NCI-H526 (cell line): ENCODE measurements at regions not wholly inside any gene's neighbourhood (a gene's known extent, or its start where the extent isn't known, plus 50 kb on each side); places are given as distances from the start of the nearest gene placed in this dataset.

Experiments
- DNase-seq, 2 experiments: peaks; one replicate each; lab custom pipeline; 2025; lab: John Stamatoyannopoulos, UW

DNA sequence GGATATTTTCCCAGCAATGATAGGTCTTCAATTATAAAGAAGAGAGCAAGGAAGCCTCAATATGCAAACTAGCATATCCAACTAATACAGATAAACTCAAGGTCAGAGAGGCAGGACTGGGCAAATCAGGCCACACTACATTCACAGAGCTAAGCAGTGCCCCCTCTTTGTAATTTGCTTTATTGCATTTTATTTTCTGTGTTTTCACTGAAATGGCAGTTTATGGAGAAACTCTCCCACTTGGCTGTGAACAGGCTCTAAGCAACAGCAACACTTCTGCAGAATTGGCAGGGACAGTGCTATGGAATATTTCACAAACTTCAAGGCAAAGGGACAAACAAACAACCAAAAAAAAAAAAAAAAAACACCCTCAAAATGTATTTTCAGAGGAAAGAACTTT, 93.4 kb upstream of the SOD1 start:
- peak in 1 of 2 experiments; percentile 31 for DNase-seq

DNA sequence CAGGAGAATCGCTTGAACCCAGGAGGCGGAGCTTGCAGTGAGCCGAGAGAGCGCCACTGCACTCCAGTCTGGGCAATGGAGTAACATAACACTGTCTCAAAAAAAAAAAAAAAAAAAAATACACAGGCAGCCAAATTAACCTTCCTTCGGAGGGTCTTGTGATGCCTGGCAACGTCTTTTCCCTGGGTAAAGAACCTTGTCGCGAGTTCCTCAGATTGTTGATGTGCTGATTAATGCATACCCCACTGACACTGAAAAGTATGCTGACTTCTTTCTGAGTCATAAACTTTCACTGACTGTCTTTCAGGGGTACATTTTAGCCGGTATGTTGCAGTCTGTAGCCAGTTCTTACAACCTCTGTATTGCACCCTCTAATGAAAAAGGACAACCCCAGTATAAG, 95.1 kb upstream of the SOD1 start:
- DNase-seq = no peak

DNA sequence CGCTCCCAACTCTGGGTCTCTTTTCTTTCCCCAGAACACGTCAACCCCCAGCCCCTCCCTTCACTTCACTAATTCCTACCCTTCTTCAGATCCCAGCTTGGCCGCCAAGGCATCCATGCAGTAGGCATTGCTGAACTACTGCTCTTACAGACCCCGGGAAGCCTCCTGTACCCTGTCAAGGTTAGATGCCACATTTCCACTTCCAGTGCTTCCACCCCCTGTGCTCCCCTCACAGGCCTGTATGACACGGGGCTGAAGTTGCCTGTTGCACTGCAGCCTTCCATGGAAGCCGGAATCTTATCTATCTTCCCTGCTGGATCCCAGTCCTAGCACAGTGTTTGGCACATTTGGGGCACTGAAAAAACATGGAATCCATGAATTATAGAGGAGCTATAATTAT, 99.0 kb upstream of the SOD1 start:
- no peak for DNase-seq

DNA sequence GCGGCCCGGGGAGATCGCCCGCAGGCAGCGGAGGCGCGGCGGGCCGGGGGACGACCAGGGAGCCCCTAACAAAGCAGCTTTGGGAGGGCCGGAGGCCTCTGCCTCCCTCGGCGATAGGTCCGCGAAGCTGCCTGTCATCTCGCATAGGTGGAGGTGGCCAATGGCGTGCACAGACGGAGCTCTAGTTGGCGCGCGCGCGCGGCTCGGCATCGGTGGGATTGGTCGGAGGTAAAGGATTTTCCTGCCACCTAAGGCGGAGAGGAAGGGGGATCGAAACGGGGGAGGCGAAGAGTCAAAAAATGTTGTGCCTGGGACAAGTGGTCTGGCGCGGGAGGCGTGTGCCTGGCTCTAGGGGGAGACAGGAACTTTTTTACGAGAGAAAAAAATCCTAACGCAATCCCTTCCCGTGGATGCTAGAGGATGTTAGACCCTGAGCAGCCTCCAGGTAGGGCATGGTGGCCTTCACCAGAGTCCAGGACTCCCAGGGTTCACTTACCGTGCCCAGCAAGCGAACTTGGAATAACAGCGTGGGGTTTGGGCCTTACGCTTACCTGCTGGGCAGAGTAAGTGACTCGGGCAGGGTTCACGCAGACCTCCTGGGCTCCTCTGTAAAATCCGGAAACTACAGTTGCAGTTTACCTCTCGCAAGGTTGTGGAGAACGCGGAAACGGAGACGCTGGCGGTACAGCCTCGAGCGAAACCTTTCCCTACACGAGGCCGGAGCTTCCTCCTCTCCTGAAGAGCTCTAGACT, 99.9 kb upstream of the SOD1 start:
- DNase-seq = peak; percentile 94 to 98

DNA sequence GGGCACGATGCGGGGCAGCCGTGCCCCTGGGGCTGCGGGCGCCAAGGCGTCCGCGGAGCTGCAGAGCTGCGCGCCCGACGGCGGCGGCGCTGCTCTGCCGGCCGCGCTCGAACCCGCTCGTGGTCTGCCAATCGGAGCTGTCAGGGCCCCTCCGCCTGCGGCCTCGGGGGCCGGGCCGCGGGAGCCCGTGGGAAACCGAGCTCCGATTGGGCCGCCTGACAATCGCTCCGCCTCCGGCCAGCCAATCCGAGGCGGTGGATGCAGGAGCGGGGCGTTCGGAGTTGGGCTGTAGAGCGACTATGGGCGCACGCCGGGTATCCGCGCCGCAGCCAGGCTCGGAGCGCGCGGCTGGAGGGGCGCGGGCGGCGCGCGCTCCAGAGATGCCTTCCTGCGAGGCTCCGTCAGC, 100.5 kb upstream of the SOD1 start:
- DNase-seq = peak; percentile 92 to 98

DNA sequence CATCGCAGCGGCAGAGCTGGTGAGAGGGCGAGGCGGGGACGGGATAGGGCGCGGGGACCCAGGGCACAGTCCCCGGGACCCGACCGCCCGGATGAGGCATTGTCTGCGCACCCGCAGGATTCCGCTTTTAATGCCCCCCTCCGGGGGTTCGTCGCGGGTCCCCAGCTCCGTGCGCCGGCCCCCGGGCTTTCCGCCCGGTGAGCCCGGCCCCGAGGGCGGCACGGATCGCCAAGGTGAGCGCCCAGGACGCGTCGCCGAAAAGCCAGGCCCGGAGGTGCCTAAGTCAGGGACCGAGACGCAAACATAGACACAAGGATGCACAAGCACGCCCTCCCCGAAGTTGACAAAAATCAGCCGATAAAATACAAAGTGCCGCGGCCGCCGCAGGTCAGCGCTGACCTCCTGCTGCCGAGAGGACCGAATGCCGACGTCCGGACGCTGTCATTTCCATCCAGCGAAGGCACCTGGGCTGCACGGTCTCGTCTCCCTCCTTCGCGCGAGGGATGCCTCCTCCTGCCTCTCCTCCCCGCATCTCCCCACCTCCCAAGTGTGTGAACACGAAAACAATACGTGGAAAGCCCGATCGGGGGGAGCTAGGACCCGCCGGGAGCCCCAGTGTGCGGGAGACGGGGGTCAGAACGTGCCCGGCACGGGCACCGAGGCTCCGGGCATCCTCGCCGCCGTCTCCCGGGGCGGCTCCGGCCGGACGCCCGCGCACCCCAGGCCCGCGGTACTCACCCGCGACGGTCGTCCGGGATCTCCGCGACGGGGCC, 101.1 kb upstream of the SOD1 start:
- DNase-seq = peak; percentile 28 to 85

DNA sequence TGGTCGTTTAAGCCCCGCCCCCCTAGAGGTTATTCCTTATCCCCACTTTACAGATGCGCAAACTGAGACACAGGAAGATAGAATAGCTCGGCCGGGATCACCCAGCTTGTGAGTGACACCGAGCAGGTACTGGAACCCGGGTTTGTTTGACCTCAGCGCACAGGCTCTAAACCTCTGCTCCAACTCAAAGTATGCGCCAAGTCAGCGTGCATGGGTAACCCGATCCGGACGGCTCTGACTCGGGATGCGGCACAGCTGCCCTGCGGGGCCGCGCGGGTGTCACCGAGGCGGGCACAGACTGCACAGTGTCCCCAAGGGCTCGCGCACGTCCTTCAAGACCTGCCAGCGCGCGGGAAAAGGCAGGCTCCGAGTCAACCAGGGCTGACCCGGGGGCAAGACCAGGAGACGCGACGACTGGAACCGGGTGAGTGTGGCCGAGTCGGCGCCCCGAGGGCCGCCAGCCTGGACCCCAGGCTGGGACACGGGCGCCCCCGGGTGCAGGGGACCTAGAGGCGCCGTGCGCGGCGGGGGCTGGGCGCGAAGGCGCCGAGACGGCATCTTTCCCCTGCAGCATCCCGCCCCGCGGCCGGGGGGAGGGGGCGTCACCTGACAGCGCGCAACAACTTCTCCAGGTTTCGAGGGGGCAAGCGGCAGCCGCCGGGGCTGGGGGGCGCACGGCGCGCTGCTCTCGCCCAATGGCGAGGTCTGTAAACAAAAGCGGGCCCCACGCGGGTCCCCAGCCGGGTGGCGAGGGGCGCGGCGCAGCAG, 101.9 kb upstream of the SOD1 start:
- DNase-seq = peak; percentile 16 to 59

DNA sequence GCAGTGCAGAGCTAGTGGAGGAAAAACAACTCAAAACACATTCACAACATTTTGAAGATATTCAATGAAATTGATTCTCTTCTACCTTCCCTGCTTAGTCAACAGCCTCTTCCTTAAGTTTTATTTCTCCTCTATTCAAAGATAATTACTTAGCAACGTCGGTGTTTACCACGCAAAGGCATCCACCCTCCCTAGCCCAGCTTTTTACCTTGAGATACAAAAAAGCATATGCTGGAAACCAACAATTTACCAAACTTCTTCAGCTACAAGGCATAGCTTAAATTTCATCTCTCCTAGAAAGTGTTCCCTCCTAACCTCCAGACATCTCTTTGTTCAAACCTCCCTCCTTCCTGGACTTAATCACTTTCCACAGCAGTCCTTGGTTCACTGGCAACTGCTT, 102.8 kb upstream of the SOD1 start:
- no peak for DNase-seq

DNA sequence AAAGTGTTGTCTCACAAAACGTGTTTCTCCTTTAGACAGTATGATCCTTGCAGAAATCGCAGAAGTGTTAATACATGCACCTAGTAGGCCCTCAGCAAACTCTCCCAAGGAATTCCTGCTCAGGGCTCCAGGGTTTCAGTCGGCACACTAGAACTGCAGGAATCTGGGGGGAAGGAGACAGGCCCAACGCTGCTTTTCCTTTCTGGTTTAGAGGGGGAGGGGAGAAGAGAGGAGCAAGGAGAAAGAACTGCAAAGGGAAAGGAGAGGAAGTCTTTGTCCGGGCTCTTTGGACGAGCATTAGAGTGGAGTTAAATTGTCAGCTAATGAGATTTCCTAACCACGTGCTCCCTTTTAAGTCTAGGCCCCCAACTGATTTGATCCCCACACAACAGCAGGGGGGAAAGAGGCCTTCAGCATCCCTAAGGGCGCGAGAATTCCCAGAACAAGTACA, 103.7 kb upstream of the SOD1 start:
- DNase-seq = no peak

DNA sequence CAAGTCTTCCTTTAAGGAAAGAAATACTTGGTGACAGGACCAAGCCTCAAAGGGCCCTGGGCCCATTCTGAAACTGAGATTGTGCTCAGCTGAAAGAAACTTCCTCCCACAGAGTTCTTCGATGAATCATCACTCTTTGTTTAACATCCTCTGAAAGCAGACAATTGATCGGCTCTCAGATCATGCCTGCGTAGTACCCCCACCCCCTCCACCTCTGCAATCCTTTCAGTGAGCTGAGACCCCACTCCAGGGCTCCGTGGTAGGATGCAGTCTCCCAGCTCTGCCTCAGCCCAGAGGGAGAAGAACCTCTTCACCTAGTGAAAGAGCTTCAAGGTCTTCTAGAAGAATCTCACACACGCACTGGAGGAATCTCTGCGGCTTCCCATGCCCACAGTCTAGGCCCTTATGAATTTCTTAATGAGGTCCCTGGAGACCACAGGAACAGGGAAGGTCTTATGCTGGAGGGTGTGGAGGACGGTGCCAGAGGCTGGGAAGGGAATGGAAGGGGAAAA, 104.9 kb upstream of the SOD1 start:
- no peak for DNase-seq

DNA sequence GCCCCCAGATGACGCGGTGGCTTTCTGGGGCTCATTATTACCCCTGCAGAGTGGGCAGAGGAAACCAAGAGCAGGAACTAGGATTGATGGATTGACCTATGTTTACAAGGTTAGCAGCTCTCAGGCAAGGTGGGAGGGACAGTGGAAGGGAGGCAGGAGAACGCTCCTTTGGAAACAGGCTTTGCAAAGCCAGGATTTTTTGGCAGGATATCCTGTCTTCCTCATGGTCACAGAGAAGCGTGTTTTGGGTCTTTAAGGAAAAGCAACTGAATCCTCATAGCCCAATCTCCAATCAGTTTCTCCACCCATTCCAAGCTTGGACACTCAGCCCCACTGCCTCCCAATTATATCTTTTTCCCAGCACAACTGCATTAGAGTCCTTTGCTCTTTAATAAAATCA, 105.6 kb upstream of the SOD1 start:
- DNase-seq = no peak

DNA sequence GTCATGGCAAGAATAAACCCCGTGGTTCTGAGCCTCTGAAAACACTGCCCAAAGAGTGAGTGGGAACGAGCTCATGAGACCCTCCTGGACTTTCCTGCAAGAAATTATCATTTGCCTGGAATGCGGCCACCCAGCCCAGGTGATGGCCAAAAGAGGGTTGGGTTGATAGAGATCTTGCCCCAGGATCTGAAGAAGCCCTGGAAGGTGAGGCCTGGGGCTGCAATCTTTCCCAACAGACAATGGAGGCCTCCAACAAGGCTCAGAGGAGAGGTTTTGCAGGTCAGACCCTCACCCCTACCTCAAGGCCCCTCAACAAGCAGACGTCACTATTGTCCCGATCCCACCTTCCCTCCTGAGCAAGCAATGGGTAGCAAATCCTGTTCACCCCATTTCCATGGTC, 106.0 kb upstream of the SOD1 start:
- DNase-seq = no peak

DNA sequence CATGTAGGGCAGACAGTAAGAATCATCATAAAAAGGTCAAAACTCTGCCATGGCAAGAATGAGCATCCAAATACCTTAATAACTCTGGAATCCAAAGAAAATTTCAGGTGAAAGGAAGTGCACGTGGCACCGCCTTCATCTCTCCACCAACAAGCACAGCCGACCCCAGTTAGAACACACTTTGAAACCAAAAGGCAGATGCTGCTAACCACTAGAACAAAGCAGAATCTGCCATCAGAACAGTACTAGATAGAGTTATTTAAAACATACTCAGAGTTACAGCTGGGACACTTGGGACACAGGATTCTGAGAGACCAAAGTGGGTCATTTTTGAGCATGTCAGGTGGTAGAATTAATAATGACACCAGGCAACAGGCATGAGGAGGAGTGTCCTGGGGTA, 106.7 kb upstream of the SOD1 start:
- DNase-seq = no peak

DNA sequence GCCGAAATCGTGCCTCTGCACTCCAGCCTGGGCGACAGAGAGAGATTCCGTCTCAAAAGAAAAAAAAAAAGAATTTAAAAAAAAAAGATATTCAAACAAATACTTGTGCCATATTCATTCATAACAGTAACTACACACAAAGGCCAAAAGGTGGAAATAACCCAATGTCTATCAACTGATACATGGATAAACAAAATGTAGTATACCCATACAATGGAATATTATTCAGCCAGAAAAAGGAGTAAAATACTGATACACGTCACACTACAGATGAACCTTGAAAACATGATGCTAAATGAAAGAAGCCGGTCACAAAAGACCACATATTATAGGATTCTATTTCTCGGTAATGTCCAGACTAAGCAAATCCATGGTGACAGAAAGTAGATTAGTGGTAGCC, 109.4 kb upstream of the SOD1 start:
- DNase-seq = no peak

DNA sequence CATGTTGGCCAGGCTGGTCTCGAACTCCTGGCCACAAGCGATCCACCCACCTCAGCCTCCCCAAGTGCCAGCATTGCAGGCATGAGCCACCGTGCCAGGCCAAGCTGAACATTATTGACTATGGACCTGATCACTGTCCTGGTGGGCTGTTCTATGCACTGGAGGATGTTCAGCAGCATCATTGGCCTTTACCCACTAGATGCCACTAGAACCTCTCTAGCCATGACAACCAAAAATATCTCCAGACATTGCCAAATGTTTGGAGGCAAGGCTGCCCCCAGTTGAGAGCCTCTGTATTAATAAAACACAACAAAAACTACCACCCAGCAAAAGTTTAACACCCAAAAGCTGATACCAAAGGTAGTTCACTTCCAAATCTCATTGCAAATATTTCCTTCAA, 110.8 kb upstream of the SOD1 start:
- no peak for DNase-seq

DNA sequence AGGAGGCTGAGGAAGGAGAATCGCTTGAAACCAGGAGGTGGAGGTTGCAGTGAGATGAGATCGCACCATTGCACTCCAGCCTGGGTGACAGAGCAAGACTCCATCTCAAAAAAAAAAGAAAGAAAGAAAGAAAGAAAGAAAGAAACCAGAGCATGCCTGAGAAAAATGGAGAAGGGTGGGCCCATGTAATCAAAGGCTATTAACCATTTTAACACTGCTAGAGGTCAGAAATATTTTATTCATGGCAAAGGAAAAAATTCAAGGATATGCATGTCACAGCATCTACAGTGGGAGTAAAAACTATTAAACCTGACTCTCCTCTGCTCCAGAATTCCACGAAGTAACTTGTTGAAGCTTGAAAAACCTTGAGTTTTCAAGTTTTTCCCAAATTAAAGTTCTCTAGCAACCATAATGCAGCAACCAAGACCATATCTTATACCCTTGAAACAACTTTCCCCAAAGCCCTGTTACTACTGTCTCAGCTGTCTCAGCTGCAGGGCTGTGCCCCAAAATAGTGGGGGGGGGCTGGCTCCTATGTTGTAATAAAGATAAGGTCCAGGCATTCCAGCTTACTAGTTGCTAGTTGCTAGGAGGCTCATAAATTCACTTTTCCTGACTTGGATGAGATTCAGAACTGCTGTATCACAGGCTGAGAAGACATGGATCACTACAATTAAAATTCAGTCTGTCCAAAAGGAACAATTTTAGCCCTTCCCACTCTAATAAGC, 112.9 kb upstream of the SOD1 start:
- DNase-seq = no peak

DNA sequence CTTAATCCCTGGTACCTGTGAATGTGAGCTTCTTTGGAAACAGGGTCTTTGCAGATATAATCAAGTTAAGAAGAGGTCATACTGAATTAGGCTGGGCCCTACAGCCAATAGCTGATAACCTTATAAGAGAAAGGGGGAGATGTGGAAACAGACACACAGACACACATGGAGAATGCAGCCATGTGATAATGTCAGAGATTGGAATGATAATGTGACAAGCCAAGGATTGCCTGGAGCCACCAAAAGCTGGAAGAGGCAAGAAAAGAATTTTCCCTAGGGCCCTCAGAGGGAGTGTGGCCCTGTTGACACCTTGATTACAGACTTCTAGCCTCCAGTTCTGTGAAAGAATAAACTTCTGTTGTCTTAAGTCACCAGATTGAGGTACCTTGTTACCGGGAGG, 114.5 kb upstream of the SOD1 start:
- DNase-seq = no peak

DNA sequence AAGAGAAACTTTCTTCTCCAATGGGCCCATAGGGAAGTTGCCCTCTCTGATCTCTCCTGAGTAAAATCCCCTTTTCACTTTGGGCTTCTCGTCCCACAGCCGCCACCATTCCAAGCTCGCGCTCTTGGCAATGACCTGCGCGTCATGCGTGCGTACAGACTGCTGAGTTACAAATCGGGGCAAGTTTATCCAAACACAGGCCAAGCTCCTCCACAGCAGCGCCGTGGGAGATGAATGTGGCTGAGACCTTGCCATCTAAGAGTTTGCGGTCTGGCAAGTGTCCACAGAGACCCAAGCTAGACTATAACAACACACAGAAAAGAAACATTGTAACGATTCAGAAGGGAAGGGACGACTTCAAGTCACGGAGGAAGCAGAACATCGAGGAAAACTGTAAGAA, 116.3 kb upstream of the SOD1 start:
- no peak for DNase-seq

DNA sequence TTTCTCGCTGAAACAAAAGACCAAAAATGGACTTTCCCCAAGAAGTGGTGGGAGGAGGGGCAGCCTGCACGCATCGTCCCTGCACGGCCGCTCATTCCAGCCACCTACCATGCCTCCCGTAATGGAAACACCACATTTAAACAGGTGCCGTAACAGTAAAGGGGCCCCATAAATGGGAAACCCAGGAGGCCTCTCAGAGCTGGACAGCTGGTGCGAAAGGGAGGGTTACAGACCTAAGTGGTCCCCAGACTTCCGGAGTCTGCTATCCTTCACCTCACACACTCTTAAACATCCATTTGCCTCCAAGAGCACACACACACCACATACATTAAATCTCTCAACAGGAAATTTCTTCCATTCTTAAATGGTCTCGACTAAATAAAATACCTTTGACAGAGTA, 120.7 kb upstream of the SOD1 start:
- no peak for DNase-seq

DNA sequence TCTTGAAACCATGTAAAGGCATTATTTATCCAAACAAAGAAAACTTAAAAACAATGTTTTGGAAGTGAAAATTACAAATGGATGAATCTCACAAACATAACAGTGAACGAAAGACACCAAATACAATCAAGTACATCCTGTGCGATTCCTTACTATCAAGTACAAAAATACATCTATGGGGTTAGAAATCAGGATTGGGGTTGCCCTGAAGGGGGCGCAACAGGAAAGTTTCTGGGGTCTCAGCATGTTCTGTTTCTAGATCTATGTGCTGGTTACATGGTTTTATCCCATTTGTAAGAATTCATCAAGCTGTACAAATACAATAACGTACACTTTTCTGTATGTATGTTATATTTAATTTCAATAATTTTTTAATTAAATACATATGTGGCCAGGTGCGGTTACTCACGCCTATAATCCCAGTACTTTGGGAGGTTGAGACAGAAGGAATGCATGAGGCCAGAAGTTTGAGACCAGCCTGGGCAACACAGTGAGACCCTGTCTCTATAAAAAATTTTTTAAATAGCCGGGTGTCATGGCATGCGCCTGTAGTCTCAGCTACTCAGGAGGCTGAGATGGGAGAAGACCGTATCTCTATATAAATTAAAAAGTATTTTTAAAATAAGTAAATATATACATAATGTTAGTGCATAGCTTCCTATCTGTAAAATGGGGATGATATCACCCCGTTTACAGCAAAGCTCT, 121.5 kb upstream of the SOD1 start:
- DNase-seq = peak in 1 of 2 experiments; percentile 16

DNA sequence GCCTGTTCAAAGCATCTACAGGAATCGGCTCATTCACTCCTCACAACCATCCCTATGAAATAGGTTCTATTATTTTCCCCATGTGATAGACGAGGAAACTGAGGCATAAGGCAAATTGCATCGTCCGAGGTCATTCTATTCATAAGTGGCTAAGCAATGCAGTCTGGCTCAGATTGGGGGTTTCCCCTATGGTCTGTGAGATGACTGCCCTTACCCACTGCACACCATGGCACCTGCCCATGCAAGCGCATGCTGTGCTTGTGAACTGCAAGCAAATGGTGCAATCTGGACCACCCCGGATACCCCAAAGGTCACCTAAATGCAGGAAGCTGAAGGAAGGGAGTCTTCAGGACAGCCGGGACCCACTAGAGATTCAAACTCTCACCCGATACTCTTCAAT, 123.4 kb upstream of the SOD1 start:
- no peak for DNase-seq
